Fibroblast of pulmonary artery (primary cell): ENCODE measurements at regions not wholly inside any gene's neighbourhood (a gene's known extent, or its start where the extent isn't known, plus 50 kb on each side); places are given as distances from the start of the nearest gene placed in this dataset.

ENCODE experiments used
- DNase-seq: peaks from one replicate; pipeline ENCODE4 v3.0.0-alpha.2; 2010; ENCODE audit warnings: low read depth
- H3K4me3 ChIP-seq: replicated peaks from 2 replicates; pipeline ENCODE4 v1.5.1; 2011; ENCODE audit warnings: low read depth, mild to moderate bottlenecking, control low read depth, low read length, moderate library complexity
- TF ChIP-seq, protein P1 (sequence below): IDR thresholded peaks from 2 replicates; pipeline ENCODE4 v1.5.1; 2011; ENCODE audit warnings: mild to moderate bottlenecking, control low read depth, low read length, inconsistent platforms; ENCODE audit errors: missing control alignments

DNA sequence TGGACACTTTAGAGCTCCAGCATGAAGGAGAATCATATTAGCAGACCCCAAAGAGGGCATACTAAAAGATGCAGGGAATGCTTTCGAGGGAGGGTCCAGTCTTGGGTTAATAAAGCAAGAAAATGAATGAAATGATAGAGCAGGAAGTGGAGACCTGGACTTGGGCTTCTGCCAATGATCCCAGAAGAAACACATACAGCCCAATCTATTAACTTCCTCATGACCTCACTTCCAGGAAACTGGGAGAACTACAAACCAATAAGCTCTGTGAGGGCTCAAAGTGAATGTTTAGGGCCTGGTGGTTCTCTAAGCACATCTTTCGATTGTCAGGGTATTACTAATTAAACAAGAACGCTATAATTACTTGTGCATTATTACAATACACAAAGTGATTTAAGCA lies 53.6 kb upstream of the SSX2IP start:
- no peak for DNase-seq
- TF ChIP-seq, protein P1, sequence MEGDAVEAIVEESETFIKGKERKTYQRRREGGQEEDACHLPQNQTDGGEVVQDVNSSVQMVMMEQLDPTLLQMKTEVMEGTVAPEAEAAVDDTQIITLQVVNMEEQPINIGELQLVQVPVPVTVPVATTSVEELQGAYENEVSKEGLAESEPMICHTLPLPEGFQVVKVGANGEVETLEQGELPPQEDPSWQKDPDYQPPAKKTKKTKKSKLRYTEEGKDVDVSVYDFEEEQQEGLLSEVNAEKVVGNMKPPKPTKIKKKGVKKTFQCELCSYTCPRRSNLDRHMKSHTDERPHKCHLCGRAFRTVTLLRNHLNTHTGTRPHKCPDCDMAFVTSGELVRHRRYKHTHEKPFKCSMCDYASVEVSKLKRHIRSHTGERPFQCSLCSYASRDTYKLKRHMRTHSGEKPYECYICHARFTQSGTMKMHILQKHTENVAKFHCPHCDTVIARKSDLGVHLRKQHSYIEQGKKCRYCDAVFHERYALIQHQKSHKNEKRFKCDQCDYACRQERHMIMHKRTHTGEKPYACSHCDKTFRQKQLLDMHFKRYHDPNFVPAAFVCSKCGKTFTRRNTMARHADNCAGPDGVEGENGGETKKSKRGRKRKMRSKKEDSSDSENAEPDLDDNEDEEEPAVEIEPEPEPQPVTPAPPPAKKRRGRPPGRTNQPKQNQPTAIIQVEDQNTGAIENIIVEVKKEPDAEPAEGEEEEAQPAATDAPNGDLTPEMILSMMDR: no peak
- H3K4me3 ChIP-seq: no peak overlapping the region

DNA sequence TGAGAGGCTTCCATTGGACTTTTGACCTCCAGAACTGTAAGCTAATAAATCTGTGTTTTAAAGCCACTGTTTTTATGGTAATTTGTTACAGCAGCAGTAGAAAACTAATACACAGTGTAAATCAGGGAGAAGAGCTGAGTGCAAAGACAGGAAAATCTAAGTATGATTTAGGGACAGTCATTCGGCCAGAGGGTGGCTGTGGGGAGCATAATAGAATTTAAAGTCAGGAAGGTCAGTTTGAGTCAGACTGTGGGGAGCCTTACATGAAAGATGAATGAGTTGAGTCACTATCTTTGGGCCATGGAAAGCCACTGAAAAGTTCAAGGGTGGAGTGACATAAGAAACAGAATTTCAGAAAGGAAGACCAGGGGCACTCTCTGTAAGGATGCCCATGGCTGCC lies 52.4 kb upstream of the SSX2IP start:
- TF ChIP-seq, protein P1: no peak
- H3K4me3 ChIP-seq: no peak overlapping the region
- no peak for DNase-seq

DNA sequence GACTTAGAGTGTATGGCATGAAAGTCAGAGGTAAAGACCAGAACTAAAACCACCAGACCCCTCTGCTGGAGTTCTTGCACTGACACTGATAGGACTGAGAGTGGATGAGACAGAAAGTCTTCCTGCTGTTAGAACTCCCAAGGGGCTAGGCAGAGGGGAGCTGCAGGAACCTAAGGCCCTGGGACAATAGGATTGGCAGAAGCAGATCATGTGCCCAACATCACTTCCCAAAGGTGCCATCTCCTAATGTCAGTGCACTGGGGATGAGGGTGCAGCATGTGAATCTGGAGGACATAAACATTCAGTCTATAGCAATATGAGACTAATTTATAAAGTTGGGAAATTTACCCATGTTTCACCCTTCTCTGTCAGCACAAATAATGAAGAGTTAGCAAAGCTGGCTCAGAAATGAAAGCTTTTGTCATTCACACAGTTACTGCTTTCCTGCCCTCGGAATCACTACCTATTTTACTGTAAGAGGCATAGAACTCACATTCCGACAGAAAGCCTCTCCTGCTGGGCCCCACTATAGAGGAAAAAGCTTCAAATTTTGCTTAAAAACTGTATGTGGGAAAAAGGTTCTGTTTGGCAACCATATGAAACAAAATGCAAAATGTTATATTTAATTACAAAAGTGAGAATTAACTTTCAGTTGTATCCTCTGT lies 49.9 kb upstream of the SSX2IP start:
- TF ChIP-seq, protein P1: no peak
- DNase-seq: no peak

More for the DNA sequence above, 49.9 kb upstream of the SSX2IP start:
- H3K4me3 ChIP-seq: no peak overlapping the region
